Panc1 (cell line): ENCODE measurements at regions not wholly inside any gene's neighbourhood (a gene's known extent, or its start where the extent isn't known, plus 50 kb on each side); places are given as distances from the start of the nearest gene placed in this dataset.

Experiments used
- CTCF ChIP-seq: fragments of 450-650 bp; IDR thresholded peaks from 2 replicates; pipeline ENCODE4 v1.5.1; 2017; ENCODE audit warnings: mild to moderate bottlenecking
- POLR2AphosphoS5 ChIP-seq: IDR thresholded peaks from 2 replicates; pipeline ENCODE4 v1.6.1; 2012; ENCODE audit warnings: mild to moderate bottlenecking, low read depth, low read length, moderate library complexity
- REST ChIP-seq, 2 experiments: IDR thresholded peaks; 2 replicates each; pipeline ENCODE4 v1.6.1; 2011 to 2012; ENCODE audit warnings: low read depth in 2 of 2, control low read depth in 1 of 2, low read length in 1 of 2, mild to moderate bottlenecking in 1 of 2, moderate library complexity in 1 of 2; ENCODE audit not compliant: insufficient read depth in 1 of 2
- SIN3A ChIP-seq: IDR thresholded peaks from 2 replicates; pipeline ENCODE4 v1.6.1; 2012; ENCODE audit warnings: low read depth, mild to moderate bottlenecking, low read length, moderate library complexity, borderline replicate concordance; ENCODE audit not compliant: insufficient read depth
- TCF7L2 ChIP-seq: IDR thresholded peaks from 2 replicates; pipeline ENCODE4 v1.6.1; 2011; ENCODE audit warnings: mild to moderate bottlenecking, low read depth, low read length, inconsistent platforms

GRCh38 chr2:3040496-3041140, 337.0 kb downstream of the EIPR1 start:
- TF ChIP-seq CTCF (no peak), POLR2AphosphoS5 (no peak), REST (IDR thresholded peaks at IDR 0.05; ENCODE audit: insufficient read depth in 1 of 2, low read depth in 2 of 2, low read length in 1 of 2) (no peak), TCF7L2 (no peak), SIN3A (no peak)
